Neural progenitor cell (in vitro differentiated cells): ENCODE measurements at regions not wholly inside any gene's neighbourhood (a gene's known extent, or its start where the extent isn't known, plus 50 kb on each side); places are given as distances from the start of the nearest gene placed in this dataset.

ENCODE experiments used
- DNase-seq: peaks from one replicate; pipeline ENCODE4 v3.0.0-alpha.2; 2016; ENCODE audit warnings: low spot score
- H2AFZ ChIP-seq: fragments of 200-600 bp; sonication (generic); replicated peaks from 2 replicates; pipeline ENCODE4 v1.6.1; 2016; ENCODE audit warnings: antibody characterized with exemption
- H3F3A ChIP-seq: fragments of 200-600 bp; sonication (generic); 2 replicates; pipeline ENCODE4 v1.6.1; 2016; ENCODE audit warnings: antibody characterized with exemption, low read depth
- H3K27ac ChIP-seq: fragments of 200-600 bp; sonication (generic); 2 replicates; pipeline ENCODE4 v1.5.1; 2016; ENCODE audit warnings: mild to moderate bottlenecking
- H3K27me3 ChIP-seq: fragments of 200-600 bp; sonication (generic); 2 replicates; pipeline ENCODE4 v1.6.1; 2016; ENCODE audit warnings: mild to moderate bottlenecking, moderate library complexity
- H3K36me3 ChIP-seq: fragments of 200-600 bp; sonication (generic); 2 replicates; pipeline ENCODE4 v1.5.1; 2016
- H3K4me1 ChIP-seq: fragments of 200-600 bp; sonication (generic); 2 replicates; pipeline ENCODE4 v1.6.1; 2016; ENCODE audit warnings: mixed run types
- H3K4me2 ChIP-seq: fragments of 200-600 bp; sonication (generic); 2 replicates; pipeline ENCODE4 v1.6.1; 2016
- H3K4me3 ChIP-seq: fragments of 200-600 bp; sonication (generic); 2 replicates; pipeline ENCODE4 v1.5.1; 2016
- H3K79me2 ChIP-seq: fragments of 200-600 bp; sonication (generic); 2 replicates; pipeline ENCODE4 v1.6.1; 2016; ENCODE audit warnings: low read depth
- H3K9ac ChIP-seq: fragments of 200-600 bp; sonication (generic); 2 replicates; pipeline ENCODE4 v1.6.1; 2016
- H3K9me3 ChIP-seq: fragments of 200-600 bp; sonication (generic); 2 replicates; pipeline ENCODE4 v1.5.1; 2016; ENCODE audit warnings: low read depth
- H4K20me1 ChIP-seq: fragments of 200-600 bp; sonication (generic); 2 replicates; pipeline ENCODE4 v1.6.1; 2016; ENCODE audit warnings: low read depth
- H3K27ac Mint-ChIP-seq: 3 replicates; pipeline ENCODE4 v1.8.0; 2021; ENCODE audit warnings: mixed read lengths
- H3K27me3 Mint-ChIP-seq: 2 replicates; pipeline ENCODE4 v1.8.0; 2022; ENCODE audit warnings: low read depth, mild to moderate bottlenecking, inconsistent platforms, moderate library complexity, mixed read lengths; ENCODE audit not compliant: insufficient read depth
- H3K36me3 Mint-ChIP-seq: 3 replicates; pipeline ENCODE4 v1.8.0; 2021; ENCODE audit warnings: mixed read lengths
- H3K4me1 Mint-ChIP-seq: 3 replicates; pipeline ENCODE4 v1.8.0; 2021; ENCODE audit warnings: mixed read lengths
- H3K4me3 Mint-ChIP-seq: 3 replicates; pipeline ENCODE4 v1.8.0; 2021; ENCODE audit warnings: mild to moderate bottlenecking, moderate library complexity, mixed read lengths
- H3K9me3 Mint-ChIP-seq: 3 replicates; pipeline ENCODE4 v1.8.0; 2020; ENCODE audit warnings: mixed read lengths
- EZH2 ChIP-seq: fragments of 200-600 bp; sonication (generic); IDR thresholded peaks from 2 replicates; pipeline ENCODE4 v1.6.1; 2017; ENCODE audit warnings: antibody characterized with exemption, mild to moderate bottlenecking, moderate library complexity
- EZH2phosphoT487 ChIP-seq: fragments of 200-600 bp; sonication (generic); IDR thresholded peaks from 2 replicates; pipeline ENCODE4 v1.6.1; 2017; ENCODE audit warnings: antibody characterized with exemption
- TF ChIP-seq, protein P1 (sequence below): fragments of 200-600 bp; sonication (generic); IDR thresholded peaks from 2 replicates; pipeline ENCODE4 v1.5.1; 2017; ENCODE audit warnings: antibody characterized with exemption, mild to moderate bottlenecking

DNA sequence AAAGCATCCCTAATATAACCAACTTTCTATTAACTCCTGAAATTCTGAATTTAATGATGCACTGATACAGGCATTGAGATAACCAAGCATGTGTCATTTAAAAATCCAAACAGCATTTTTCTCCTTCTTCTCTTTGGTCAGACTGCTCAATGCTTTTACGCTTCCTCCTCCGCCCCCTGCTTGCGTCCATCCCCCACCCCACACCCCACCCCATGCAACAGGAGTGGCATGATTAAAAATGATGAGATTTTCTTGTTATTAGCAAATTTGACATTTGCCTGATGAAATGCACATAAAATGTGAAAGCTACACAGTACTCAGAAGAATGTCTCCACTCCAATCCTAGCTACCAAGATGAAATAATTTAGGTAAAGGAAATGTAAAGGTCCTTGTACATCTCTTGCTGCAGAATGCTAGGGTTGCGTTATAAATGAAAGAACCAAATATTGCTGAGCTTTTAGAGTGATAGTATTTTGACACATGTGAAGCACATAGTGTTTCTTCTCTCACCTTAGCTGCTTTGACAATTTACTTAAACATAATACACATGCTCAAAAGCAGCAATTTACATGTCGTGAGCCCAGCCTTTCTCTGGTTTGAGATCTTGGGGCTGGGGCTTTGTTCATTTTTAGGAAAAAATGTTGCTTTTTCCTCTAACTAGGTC is 263.8 kb downstream of the MEIS1 start:
- H3K27me3 Mint-ChIP-seq = peaks cover 2% of the 10 kb centered on the region
- no peak overlapping the region for H3K27ac Mint-ChIP-seq
- H3K9me3 ChIP-seq = no peaks in the 10 kb centered on the region
- no peaks in the 10 kb centered on the region for H3K79me2 ChIP-seq
- H4K20me1 ChIP-seq = no peaks in the 10 kb centered on the region
- H3K36me3 ChIP-seq = no peaks in the 10 kb centered on the region
- TF ChIP-seq, protein P1, sequence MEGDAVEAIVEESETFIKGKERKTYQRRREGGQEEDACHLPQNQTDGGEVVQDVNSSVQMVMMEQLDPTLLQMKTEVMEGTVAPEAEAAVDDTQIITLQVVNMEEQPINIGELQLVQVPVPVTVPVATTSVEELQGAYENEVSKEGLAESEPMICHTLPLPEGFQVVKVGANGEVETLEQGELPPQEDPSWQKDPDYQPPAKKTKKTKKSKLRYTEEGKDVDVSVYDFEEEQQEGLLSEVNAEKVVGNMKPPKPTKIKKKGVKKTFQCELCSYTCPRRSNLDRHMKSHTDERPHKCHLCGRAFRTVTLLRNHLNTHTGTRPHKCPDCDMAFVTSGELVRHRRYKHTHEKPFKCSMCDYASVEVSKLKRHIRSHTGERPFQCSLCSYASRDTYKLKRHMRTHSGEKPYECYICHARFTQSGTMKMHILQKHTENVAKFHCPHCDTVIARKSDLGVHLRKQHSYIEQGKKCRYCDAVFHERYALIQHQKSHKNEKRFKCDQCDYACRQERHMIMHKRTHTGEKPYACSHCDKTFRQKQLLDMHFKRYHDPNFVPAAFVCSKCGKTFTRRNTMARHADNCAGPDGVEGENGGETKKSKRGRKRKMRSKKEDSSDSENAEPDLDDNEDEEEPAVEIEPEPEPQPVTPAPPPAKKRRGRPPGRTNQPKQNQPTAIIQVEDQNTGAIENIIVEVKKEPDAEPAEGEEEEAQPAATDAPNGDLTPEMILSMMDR = no peak
- no peak for TF ChIP-seq EZH2phosphoT487
- no peak for TF ChIP-seq EZH2
- H3K9me3 Mint-ChIP-seq = no peaks in the 10 kb centered on the region
- no peak overlapping the region for H3K27ac ChIP-seq
- H3K4me1 ChIP-seq = peaks cover 33% of the 10 kb centered on the region
- no peaks in the 10 kb centered on the region for H3K27me3 ChIP-seq
- H3K36me3 Mint-ChIP-seq = no peaks in the 10 kb centered on the region
- no peak for DNase-seq
- peaks cover 67% of the 10 kb centered on the region for H3K4me1 Mint-ChIP-seq
- H3K4me3 Mint-ChIP-seq = no peak overlapping the region
- no peak overlapping the region for H3K4me3 ChIP-seq
- no peak overlapping the region for H3K9ac ChIP-seq
- H2AFZ ChIP-seq = no peak overlapping the region
- H3K4me2 ChIP-seq = no peak overlapping the region
- peaks cover 7% of the 10 kb centered on the region for H3F3A ChIP-seq

DNA sequence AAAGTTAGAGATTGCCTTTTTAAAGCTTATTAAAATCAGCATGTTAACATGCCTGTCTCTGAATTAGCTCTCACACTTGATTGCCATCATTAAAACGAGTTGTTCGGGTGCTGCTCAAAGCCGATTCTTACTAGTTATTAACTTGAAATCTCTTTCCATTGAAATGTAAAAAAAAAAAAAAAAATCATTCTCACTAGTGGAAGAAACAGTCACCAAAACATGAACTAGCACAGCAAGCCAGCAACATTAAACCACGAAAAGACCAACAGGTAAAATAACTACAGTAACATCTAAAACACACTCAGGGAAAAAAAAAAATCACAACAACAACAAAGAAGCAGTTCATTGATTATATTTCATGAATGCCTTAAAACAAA is 264.5 kb downstream of the MEIS1 start:
- Histone ChIP-seq H3K4me2 (peak overlapping the region; percentile 35), H4K20me1 (no peaks in the 10 kb centered on the region), H3K27me3 (no peaks in the 10 kb centered on the region), H3K27ac (no peak overlapping the region), H3K4me3 (no peak overlapping the region), H3K9me3 (no peaks in the 10 kb centered on the region), H3K4me1 (peaks cover 33% of the 10 kb centered on the region), H2AFZ (no peak overlapping the region), H3F3A (peaks cover 7% of the 10 kb centered on the region), H3K36me3 (no peaks in the 10 kb centered on the region), H3K79me2 (no peaks in the 10 kb centered on the region), H3K9ac (no peak overlapping the region)
- Mint-ChIP-seq H3K36me3 (no peaks in the 10 kb centered on the region), H3K27me3 (peaks cover 2% of the 10 kb centered on the region), H3K4me1 (peaks cover 62% of the 10 kb centered on the region), H3K27ac (no peak overlapping the region), H3K9me3 (no peaks in the 10 kb centered on the region), H3K4me3 (no peak overlapping the region)
- no peak for DNase-seq
- no peak for TF ChIP-seq EZH2
- TF ChIP-seq, protein P1 = no peak
- no peak for TF ChIP-seq EZH2phosphoT487

DNA sequence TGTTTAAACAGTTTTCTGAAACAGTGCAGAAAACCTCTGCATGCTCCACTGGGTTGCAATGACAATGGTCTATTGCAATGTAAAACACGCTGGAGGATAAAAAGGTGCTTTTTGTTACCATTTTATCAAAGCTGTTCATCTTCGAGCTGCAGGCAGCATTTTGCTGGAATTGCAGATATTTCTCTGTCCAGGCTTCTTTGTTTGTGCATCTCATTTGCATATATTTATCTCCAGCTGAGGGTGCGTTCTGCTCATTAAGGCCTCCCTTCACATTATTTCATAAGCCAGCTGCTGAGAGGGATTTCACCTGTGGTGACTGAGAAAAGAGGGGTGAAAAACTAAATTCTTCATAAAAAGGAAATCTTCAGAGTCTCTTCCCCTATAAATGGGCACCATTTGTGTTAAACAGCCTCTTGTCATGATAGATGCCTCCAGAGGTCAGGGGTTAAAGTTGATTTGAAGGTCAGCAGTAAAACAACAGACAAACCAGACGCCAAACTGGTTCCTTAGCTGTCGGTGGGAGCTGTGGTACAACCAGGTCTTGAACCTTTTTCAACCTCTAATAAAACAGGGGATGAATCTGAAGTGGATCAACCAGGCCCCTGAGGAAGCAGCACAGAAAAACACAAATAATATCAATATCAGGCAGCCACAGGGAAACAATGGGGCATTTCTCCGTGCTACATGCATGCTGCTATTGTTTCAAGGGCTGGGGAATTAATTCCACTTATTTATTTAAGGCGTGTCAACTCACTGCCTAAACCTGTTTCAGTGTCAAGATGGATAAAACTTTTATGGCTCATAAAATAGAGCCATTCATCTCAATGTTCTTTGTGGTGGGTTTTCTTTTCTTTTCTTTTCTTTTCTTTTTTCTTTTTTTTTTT is 265.1 kb downstream of the MEIS1 start:
- H2AFZ ChIP-seq = no peak overlapping the region
- peak; percentile 33 for DNase-seq
- peaks cover 33% of the 10 kb centered on the region for H3K4me1 ChIP-seq
- peak overlapping the region; percentile 30 for H3K4me3 Mint-ChIP-seq
- H3F3A ChIP-seq = peaks cover 7% of the 10 kb centered on the region
- H3K9me3 Mint-ChIP-seq = no peaks in the 10 kb centered on the region
- H3K27ac ChIP-seq = no peak overlapping the region
- H3K9ac ChIP-seq = no peak overlapping the region
- H3K4me1 Mint-ChIP-seq = peaks cover 59% of the 10 kb centered on the region
- H3K4me2 ChIP-seq = peak overlapping the region; percentile 35
- no peaks in the 10 kb centered on the region for H3K27me3 ChIP-seq
- H3K27me3 Mint-ChIP-seq = peaks cover 2% of the 10 kb centered on the region
- no peak overlapping the region for H3K4me3 ChIP-seq
- no peaks in the 10 kb centered on the region for H3K79me2 ChIP-seq
- H3K36me3 Mint-ChIP-seq = no peaks in the 10 kb centered on the region
- no peaks in the 10 kb centered on the region for H4K20me1 ChIP-seq
- TF ChIP-seq EZH2phosphoT487 (no peak), EZH2 (no peak)
- TF ChIP-seq, protein P1 = no peak
- no peaks in the 10 kb centered on the region for H3K36me3 ChIP-seq
- peak overlapping the region; percentile 55 for H3K27ac Mint-ChIP-seq
- no peaks in the 10 kb centered on the region for H3K9me3 ChIP-seq
